Right cardiac atrium (tissue), 5 donors: ENCODE measurements at regions not wholly inside any gene's neighbourhood (a gene's known extent, or its start where the extent isn't known, plus 50 kb on each side); places are given as distances from the start of the nearest gene placed in this dataset.
"Not testable (repeated sequence)": the region's sequence is repeated elsewhere in the genome, so short reads cannot be mapped to it uniquely, and the experiment has no call there.

Experiments used
- ATAC-seq, 2 donors: fragments of 200-7000 bp; cut with Tn5 transposase; one replicate each; pipeline versions ENCODE4 v1.8.0 to v1.9.1; 2020; ENCODE audit warnings: moderate library complexity in 2 of 2, mild to moderate bottlenecking in 1 of 2
- DNase-seq, 3 donors: peaks; one replicate each; pipeline ENCODE4 v3.0.0-alpha.2; 2020
- H3K27ac ChIP-seq: one replicate; pipeline ENCODE4 v1.5.1; 2013; ENCODE audit warnings: mild to moderate bottlenecking, low read length, control low read depth, moderate library complexity
- H3K27me3 ChIP-seq: one replicate; pipeline ENCODE4 v1.6.1; 2013; ENCODE audit not compliant: control insufficient read depth, insufficient read depth
- H3K4me1 ChIP-seq: one replicate; pipeline ENCODE4 v1.6.1; 2013; ENCODE audit warnings: low read length; ENCODE audit not compliant: control insufficient read depth, insufficient read depth
- H3K4me3 ChIP-seq: one replicate; pipeline ENCODE4 v1.5.1; 2013; ENCODE audit warnings: low read length, control low read depth
- H3K9me3 ChIP-seq: one replicate; pipeline ENCODE4 v1.6.1; 2013; ENCODE audit warnings: low read length; ENCODE audit not compliant: control insufficient read depth
- WGBS: extraction: QIAGEN DNeasy Blood & Tissue Kit; methylation state at CpG from one replicate; pipeline ENCODE4 v1.1.7; 2013; 5-methylcytosine and 5-hydroxymethylcytosine counted together
- intact Hi-C, 4 donors: fragments of 100-400 bp; cut with DNase I; formaldehyde crosslinking; loops; one replicate each; pipeline versions ENCODE4 v1.11.0 to v1.14.0; 2022 to 2023
- donor health status: healthy with polysubstance abuse.
- donor health status: DM: no; HTN: yes; CAD: no.
- donor health status: DM: no; HTN: no; CAD: no.
- donor health status: DM: no; HTN: yes; CAD: no; lungs with severe emphysema.
- donor health status: DM: yes; HTN: yes; CAD: no.

DNA sequence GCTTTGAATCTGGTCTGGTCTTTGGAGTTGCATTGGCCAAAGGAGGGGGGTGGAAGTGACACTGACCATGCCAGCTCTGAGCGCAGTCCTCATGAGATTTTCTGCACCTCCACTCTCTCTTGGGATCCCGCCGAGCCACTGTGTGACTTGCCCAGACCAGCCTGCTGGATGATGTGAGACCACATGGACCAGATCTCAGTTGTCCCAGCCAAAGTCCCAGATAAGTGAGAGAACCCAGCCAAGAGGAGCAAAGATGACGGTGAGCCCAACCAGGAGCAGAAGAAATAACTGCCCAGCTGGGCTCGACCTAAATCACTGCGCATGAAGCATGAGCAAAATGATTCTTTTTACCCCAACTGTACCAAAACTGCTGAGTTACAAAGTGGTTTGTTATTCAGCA lies 96.5 kb upstream of the ERCC4 start:
- no peaks in the 10 kb centered on the region for H3K4me1 ChIP-seq
- no peak overlapping the region for H3K27ac ChIP-seq
- whole genome bisulfite sequencing = 66% methylated on average over 6 of the region's 6 CpGs
- H3K4me3 ChIP-seq = no peak overlapping the region
- DNase-seq = no peak
- H3K9me3 ChIP-seq = no peaks in the 10 kb centered on the region
- ATAC-seq = no peak
- intact Hi-C loops = no loop called here
- no peaks in the 10 kb centered on the region for H3K27me3 ChIP-seq

DNA sequence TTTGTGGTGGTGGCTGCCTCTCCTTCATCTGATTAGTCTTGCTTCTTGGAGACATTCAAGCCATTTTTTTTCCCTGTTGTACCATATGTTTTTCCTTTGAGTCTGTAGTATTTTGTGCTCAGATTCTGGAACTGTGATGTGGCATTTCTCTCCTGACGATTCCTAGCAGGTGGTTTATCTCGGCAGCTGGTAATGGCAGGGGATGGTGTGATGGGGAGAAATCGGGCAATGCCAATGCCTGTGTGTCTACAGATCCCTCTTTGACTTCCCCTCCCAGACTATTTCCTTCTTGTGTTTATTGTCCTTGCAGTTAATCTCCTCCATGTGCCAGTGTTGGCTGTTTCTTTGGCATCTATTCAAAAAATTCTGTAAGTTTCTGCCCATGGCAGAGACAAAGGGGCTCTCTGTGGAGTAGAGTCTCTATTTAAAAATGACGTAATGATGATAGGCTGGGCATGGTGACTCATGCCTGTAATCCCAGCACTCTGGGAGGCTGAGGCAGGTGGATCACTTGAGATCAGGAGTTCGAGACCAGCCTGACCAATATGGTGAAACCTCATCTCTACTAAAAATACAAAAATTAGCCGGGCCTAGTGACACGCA lies 90.2 kb upstream of the ERCC4 start:
- no peak for ATAC-seq
- intact Hi-C loops = no loop called here
- Histone ChIP-seq H3K4me1 (no peaks in the 10 kb centered on the region), H3K27ac (no peak overlapping the region), H3K4me3 (no peak overlapping the region), H3K27me3 (no peaks in the 10 kb centered on the region), H3K9me3 (no peaks in the 10 kb centered on the region)
- no peak for DNase-seq
- WGBS = 78% methylated on average over 7 of the region's 7 CpGs

DNA sequence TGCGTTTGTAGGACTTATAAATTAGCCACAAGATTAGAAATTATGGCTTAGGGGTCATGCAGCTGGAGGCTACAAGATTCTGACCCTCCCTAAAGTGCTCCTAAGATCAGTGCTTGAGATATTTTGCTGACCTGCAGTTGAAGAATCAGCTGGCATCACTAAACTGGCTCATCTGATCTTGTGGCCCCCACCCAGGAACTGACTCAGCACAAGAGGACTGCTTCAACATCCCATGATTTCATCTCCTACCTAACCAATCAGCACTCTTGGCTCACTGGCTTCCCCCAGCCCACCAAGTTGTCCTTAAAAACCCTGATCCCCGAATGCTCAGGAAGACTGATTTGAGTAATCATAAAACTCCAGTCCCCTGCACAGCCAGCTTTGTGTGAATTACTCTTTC lies 86.4 kb upstream of the ERCC4 start:
- Histone ChIP-seq H3K27me3 (no peaks in the 10 kb centered on the region), H3K4me3 (no peak overlapping the region), H3K27ac (no peak overlapping the region), H3K4me1 (no peaks in the 10 kb centered on the region), H3K9me3 (no peaks in the 10 kb centered on the region)
- intact Hi-C loops = no loop called here
- DNase-seq = no peak
- 65% methylated on average over 2 of the region's 2 CpGs for WGBS
- ATAC-seq = no peak

DNA sequence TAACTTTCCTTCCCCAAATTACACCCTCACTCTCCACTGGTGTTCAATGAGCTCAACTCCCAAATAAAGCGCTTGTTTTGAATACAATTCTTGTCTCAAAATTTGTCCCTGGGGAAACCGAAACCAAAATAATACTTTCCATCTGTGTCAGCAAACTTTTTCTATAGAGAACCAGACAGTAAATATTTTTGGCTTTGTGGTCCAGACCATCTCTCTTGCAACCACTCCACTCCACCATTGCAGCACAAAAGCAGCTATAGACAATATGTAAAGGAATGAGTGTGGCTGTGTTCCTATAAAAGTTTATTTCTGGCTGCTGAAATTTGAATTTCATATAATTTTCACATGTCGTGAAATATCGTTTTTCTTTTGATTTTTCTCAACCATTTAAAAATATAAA lies 84.6 kb upstream of the ERCC4 start:
- Histone ChIP-seq H3K4me3 (no peak overlapping the region), H3K27ac (no peak overlapping the region), H3K9me3 (no peaks in the 10 kb centered on the region), H3K27me3 (no peaks in the 10 kb centered on the region), H3K4me1 (no peaks in the 10 kb centered on the region)
- ATAC-seq (no peak), DNase-seq (no peak)
- 75% methylated on average over 4 of the region's 4 CpGs for WGBS
- intact Hi-C loops = no loop called here

DNA sequence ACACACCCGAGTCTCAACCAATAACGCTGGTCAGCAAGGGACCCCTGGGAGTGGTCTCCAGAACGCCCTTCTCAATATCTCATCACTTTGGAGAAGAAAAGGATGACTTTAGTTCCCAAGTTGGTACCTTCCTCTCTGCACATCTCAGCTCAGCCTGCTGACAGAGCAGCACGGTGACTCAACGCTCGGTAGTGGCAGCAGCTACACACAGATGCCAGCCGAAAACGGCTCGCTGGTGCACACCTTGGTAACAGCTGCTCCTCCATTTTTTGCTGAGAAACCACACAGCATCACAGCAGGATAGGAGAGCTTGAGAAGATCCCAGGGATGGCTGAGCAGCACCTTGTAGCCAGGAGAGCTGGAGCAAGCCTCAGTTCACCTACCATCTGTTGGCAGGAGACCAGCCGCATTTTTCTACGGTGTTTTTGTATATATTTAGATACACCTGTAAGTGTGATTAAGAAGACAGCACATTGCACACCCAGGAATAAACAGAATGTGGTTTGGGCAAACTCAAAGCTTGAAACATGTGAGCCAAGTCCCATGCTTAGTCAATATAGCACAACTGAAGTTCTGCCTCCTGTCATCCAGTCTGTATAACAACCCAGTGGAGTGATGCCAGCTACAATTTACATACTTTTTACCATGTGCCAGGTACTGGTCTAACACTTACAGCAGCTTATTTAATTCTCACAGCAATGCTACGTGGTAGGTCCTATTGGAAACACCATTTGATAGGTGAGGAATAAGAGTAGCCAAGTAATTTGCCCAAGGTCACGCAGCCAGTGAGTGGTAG lies 83.8 kb upstream of the ERCC4 start:
- DNase-seq (no peak), ATAC-seq (no peak)
- H3K27ac ChIP-seq = no peak overlapping the region
- H3K9me3 ChIP-seq = no peaks in the 10 kb centered on the region
- no peaks in the 10 kb centered on the region for H3K4me1 ChIP-seq
- 87% methylated on average over 13 of the region's 13 CpGs for WGBS
- no peaks in the 10 kb centered on the region for H3K27me3 ChIP-seq
- intact Hi-C loops = no loop called here
- H3K4me3 ChIP-seq = no peak overlapping the region

DNA sequence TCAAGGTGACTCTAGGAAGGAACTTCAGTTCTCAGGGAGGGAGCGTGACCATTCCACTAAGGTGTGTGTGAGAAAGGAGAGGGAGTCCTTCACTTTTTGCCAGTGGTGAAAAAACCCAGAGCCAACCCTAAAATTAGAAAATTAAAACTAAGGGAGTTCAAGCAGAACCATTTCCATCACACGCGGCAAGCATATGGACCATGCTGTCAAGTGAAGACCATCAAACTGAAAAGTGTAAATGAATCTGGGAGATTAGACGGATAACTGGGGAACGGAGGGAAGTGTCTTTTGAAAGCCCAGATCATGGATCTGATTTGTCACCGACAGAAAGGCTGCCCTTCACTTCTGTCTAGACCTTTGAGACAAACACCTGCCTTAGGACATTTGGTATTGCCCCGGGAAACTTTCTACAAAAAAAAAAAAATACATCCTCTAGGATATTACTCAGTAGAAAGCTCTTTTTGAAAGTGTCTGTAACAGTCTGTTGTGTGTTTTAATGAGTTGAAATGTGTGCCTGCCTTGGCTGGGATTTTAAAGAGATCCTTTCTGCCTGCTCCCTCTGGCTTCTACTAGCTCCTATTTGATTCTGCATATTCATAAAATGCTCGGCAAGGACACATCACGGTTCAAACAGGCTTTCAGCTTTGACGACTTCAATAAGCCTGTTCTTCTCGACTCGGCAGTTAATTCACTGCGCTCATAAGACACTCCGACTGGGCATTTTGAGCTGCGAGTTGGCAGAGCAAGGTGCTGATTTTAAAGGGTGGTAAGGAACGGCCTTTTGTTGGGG lies 81.4 kb upstream of the ERCC4 start:
- Histone ChIP-seq H3K27ac (no peak overlapping the region), H3K4me1 (no peaks in the 10 kb centered on the region), H3K4me3 (no peak overlapping the region), H3K9me3 (no peaks in the 10 kb centered on the region), H3K27me3 (no peaks in the 10 kb centered on the region)
- ATAC-seq (no peak), DNase-seq (no peak)
- intact Hi-C loops = no loop called here
- 83% methylated on average over 16 of the region's 16 CpGs for WGBS

DNA sequence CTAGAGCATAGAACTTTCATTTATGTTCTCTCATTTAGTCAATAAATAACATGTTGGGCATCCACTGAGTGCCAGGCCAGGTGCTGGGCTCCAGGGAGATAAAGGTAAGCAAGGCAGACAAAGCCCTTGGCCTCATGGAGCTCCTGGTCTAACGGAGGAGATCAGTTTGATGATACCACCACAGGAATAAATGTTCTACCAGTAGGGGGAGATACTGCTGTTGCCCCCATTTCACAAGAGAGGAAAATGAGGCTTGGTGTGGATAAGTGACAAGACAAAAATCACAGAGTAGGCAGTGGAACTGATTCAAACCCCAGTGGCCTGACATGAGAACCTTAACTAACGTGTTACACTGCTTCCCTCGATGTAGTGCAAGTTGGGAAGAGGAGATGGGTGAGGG lies 80.4 kb upstream of the ERCC4 start:
- DNase-seq (no peak), ATAC-seq (no peak)
- no peak overlapping the region for H3K4me3 ChIP-seq
- no peaks in the 10 kb centered on the region for H3K27me3 ChIP-seq
- no peaks in the 10 kb centered on the region for H3K4me1 ChIP-seq
- H3K27ac ChIP-seq = no peak overlapping the region
- 81% methylated on average over 3 of the region's 3 CpGs for WGBS
- intact Hi-C loops = no loop called here
- no peaks in the 10 kb centered on the region for H3K9me3 ChIP-seq

DNA sequence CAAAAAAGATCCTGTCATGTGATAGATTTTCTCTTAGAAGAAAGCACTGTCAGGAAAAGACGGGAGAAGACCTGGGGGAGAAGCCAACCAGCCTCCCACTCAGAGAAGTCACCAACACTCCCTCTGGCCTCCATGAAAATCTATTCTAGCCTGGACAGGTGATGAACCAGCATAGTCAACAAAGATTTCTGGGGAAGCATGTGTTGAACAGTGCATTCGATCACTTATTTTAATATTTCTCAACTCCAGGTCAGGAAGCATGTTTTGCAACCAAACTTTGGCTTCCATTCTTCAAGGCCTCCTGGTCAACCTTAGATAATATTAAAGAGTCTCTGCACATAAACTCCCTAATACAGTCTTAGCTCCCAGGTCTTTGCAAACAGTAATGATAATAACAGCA lies 74.7 kb upstream of the ERCC4 start:
- 68% methylated on average over 2 of the region's 2 CpGs for WGBS
- H3K27me3 ChIP-seq = no peaks in the 10 kb centered on the region
- no peaks in the 10 kb centered on the region for H3K9me3 ChIP-seq
- no peak overlapping the region for H3K27ac ChIP-seq
- DNase-seq = no peak
- intact Hi-C loops = loop anchor here in 1 of 4 donors (10.0 kb wide), 1 partner anchor 60 kb away; no protein-coding TSS in a partner anchor
- H3K4me1 ChIP-seq = no peaks in the 10 kb centered on the region
- no peak for ATAC-seq
- no peak overlapping the region for H3K4me3 ChIP-seq

DNA sequence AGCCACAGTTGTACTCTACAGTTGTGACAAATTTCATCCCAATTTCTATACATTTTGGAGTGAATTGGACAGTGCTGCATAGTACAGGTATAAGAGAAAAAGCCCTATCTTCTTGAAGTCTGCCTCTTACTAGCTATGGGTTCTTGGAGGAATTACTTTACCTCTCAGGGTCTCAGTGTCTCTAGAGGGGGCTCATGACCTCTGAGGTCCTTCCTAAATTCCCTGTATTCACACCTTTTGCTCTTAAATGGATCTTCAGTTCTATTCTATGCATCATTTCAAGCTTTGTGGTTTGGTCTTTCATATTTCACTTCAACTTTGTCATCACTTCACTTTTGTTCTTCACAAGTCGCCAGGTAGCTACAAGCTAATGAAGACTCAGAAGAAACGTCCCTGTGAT lies 71.2 kb upstream of the ERCC4 start:
- Histone ChIP-seq H3K4me3 (no peak overlapping the region), H3K4me1 (no peaks in the 10 kb centered on the region), H3K27me3 (no peaks in the 10 kb centered on the region), H3K9me3 (no peaks in the 10 kb centered on the region), H3K27ac (no peak overlapping the region)
- DNase-seq = no peak
- ATAC-seq = no peak
- intact Hi-C loops = loop anchor here in 1 of 4 donors (10.0 kb wide), 1 partner anchor 64 kb away; no protein-coding TSS in a partner anchor
- WGBS = 68% methylated on average over 2 of the region's 2 CpGs

DNA sequence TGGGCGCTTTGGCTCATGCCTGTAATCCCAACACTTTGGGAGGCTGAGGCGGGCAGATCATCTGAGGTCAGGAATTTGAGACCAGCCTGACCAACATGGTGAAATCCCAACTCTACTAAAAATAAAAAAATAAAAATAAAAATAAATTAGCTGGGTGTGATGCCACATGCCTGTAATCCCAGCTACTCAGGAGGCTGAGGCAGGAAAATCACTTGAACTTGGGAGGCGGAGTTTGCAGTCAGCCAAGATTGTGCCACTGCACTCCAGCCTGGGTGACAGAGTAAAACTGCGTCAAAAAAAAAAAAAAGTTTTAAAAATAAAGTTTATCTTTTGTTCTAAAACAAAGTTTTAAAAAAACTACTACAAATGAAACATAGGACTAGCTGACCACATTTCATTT lies 69.8 kb upstream of the ERCC4 start:
- intact Hi-C loops, H3K9me3 ChIP-seq, DNase-seq, ATAC-seq, H3K27ac ChIP-seq, H3K27me3 ChIP-seq, H3K4me3 ChIP-seq, H3K4me1 ChIP-seq: not testable (repeated sequence)
- 93% methylated on average over 4 of the region's 4 CpGs for WGBS

DNA sequence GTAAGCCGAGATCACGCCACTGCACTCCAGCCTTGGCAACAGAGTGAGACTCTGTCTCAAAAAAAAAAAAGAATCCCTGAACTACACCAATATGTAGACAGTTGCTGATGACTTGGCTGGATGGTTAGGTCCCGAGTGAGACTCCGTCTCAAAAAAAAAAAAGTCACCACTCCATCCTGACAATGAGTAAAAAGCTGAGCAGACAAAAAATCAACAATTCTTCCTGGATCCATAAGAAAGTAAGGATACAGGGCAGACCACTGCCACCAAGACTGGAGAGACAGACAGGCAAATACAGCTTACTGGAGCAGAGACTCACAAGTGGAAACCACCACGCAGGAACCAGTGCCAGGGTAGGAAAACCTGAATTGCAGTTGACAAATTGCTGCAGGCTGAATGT lies 67.1 kb upstream of the ERCC4 start:
- WGBS = 90% methylated on average over 5 of the region's 5 CpGs
- Histone ChIP-seq H3K9me3 (no peaks in the 10 kb centered on the region), H3K27me3 (no peaks in the 10 kb centered on the region), H3K27ac (no peak overlapping the region), H3K4me3 (no peak overlapping the region), H3K4me1 (no peaks in the 10 kb centered on the region)
- DNase-seq (no peak), ATAC-seq (no peak)
- intact Hi-C loops = no loop called here
